ENCODE measurements at regions not wholly inside any gene's neighbourhood (a gene's known extent, or its start where the extent isn't known, plus 50 kb on each side); places are given as distances from the start of the nearest gene placed in this dataset.
A peak's percentile ranks its signal among the peaks of the same experiment; 100 is the strongest.

DNA sequence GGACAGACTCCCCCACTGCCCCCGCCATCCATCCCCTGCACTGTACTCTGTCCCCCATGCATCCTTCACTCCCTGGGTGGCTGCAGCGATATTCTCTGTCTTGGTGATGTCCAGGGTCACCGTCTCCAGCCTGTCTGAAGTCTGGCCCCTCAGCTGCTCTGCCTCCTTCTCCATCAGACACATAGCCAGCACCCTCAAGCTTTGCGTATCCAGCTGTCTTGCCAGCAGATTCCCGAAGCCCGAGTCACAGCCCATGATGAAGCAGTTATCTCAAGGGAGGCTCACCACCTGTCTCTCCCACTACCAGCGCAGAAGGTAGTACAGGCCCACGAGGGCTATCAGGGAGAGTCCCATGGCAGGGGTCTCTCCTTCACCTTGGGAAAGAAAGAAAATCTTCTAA, 77.8 kb downstream of the HSD17B6 start:
- TF ChIP-seq, protein P1, sequence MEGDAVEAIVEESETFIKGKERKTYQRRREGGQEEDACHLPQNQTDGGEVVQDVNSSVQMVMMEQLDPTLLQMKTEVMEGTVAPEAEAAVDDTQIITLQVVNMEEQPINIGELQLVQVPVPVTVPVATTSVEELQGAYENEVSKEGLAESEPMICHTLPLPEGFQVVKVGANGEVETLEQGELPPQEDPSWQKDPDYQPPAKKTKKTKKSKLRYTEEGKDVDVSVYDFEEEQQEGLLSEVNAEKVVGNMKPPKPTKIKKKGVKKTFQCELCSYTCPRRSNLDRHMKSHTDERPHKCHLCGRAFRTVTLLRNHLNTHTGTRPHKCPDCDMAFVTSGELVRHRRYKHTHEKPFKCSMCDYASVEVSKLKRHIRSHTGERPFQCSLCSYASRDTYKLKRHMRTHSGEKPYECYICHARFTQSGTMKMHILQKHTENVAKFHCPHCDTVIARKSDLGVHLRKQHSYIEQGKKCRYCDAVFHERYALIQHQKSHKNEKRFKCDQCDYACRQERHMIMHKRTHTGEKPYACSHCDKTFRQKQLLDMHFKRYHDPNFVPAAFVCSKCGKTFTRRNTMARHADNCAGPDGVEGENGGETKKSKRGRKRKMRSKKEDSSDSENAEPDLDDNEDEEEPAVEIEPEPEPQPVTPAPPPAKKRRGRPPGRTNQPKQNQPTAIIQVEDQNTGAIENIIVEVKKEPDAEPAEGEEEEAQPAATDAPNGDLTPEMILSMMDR (IDR thresholded peaks at IDR 0.05; ENCODE audit: low read depth, low read length): no peak
- no peak overlapping the region for H3K4me3 ChIP-seq (ENCODE audit: low read depth, low read length)

DNA sequence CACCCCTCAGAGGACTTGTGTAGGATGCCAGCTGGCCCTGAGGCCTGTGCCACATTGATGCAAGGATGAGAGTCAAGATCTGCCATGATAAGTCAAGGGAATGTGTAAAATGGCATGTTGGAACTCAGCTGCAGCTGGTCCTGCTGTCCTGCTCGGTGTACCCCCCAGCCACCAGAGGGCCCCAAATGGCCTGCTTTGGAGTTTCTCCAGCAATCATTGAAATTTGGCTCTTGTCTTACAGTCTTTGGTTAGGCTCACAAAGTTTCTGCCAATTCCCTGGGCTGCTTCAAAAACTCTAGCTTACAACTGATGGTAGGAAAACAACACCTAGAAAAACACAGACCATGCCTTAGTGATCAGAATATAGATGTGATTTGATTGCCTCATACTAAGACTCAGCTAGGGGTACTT, 76.8 kb downstream of the HSD17B6 start:
- TF ChIP-seq, protein P1 (IDR thresholded peaks at IDR 0.05; ENCODE audit: low read depth, low read length): peak; percentile 42
- H3K4me3 ChIP-seq (ENCODE audit: low read depth, low read length): no peak overlapping the region

DNA sequence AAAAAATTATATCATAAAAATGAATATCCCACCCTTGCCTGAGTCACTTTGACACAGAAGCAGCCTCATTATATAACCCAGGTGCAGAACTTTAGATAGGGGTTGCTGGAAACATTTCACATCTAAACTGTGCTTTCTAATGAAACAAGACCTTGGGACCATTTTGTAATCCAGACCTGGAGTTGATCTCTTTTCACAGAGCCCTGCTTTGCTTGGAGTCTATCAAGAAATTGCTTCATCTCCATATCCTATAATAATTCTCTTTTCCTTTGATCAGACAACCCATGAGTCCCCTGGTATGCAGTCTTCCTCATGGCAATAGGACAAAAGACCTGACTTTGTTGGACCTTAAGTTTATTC, 76.3 kb downstream of the HSD17B6 start:
- TF ChIP-seq, protein P1 (IDR thresholded peaks at IDR 0.05; ENCODE audit: low read depth, low read length): no peak
- H3K4me3 ChIP-seq (ENCODE audit: low read depth, low read length): no peak overlapping the region

DNA sequence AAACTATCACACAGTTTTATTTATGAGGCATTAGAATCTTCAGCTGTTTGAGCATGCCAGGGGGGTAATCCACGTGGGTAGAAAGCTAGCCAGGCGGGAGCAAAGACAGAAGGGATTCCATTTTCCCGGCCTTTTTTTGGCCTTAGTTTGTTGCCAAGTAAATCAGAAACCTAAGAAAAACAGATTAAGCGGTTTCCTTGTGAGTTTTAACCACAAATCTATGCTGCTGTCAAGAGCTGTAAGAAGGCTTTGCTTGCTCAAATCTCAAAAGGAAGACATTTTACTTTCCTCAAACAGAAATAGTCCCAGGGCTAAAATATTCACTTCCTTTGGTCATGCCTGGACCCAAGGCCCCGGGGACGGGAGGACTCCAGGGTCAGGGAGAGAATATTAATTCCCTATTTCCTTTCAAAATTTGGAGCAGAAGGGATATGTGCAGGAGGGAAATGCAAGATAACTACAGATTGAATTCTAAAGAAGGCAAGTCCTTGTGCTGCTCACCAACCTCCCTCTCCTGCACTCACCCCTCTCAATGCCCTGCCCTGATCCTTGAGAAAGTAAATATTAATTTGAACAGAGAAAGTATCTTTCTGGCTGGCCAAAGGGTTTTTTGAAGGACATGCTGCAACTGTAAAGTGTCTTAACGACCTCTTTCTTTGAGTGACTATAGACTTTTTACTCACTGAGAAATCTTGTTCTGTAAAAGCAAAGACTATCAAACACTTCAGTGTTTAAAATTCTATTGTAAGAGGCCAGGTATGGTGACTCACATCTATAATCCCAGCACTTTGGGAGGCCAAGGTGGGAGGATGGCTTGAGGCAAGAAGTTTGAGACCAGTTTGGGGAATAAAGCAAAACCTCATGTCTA, 75.7 kb downstream of the HSD17B6 start:
- TF ChIP-seq, protein P1 (IDR thresholded peaks at IDR 0.05; ENCODE audit: low read depth, low read length): no peak
- no peak overlapping the region for H3K4me3 ChIP-seq (ENCODE audit: low read depth, low read length)

Measured in WI38 (cell line).